HepG2 (cell line): ENCODE measurements at regions not wholly inside any gene's neighbourhood (a gene's known extent, or its start where the extent isn't known, plus 50 kb on each side); places are given as distances from the start of the nearest gene placed in this dataset.

Experiments
- ATAC-seq: fragments of 200-7000 bp; cut with Tn5 transposase; 3 replicates; pipeline ENCODE4 v1.9.1; 2020; ENCODE audit warnings: mild to moderate bottlenecking, moderate library complexity
- BruUV-seq: library from RNA; stranded (reverse); fragments of 400-500 nt; replicated peaks from 2 replicates; lab custom pipeline; 2021; lab: Mats Ljungman, UMichigan
- CTCF ChIA-PET: fragments of 300-600 bp; formaldehyde crosslinking; extraction: SDS; loops from one replicate; lab custom pipeline; 2021; ENCODE audit warnings: low total read pairs, inconsistent platforms, low intra/inter-chr PET ratio; lab: Yijun Ruan, JAX
- POLR2A ChIA-PET: fragments of 350-600 bp; sonication (Branson Sonifier 250); formaldehyde crosslinking; loops from one replicate; lab custom pipeline; 2020; ENCODE audit warnings: antibody characterized with exemption, inconsistent platforms; lab: Yijun Ruan, JAX
- DNase-seq: peaks from one replicate; pipeline ENCODE4 v3.0.0-alpha.2; 2015; ENCODE audit warnings: low spot score
- FAIRE-seq: peaks from 3 replicates; lab custom pipeline; 2011; peaks lifted over from hg19 to GRCh38; lab: Jason Lieb, UNC
- H2AFZ ChIP-seq: one replicate; pipeline ENCODE4 v1.6.1; 2011; ENCODE audit warnings: low read length, inconsistent platforms
- H3K27ac ChIP-seq: fragments of 300-600 bp; 3 replicates; pipeline ENCODE4 v1.8.0; 2011; ENCODE audit warnings: mixed run types, mild to moderate bottlenecking, mixed read lengths, low read length, inconsistent platforms; ENCODE audit not compliant: insufficient read depth; ENCODE audit errors: extremely low read length
- H3K27me3 ChIP-seq, 2 experiments: fragments of 200-600 bp in 1 of 2; 2 replicates in 1 of 2; 3 replicates in 1 of 2; pipeline versions ENCODE4 v1.6.0 to v1.8.0; 2011; ENCODE audit warnings: low read length in 2 of 2, mild to moderate bottlenecking in 2 of 2, moderate library complexity in 2 of 2, inconsistent platforms in 1 of 2; ENCODE audit not compliant: insufficient read depth in 2 of 2, control insufficient read depth in 1 of 2
- H3K36me3 ChIP-seq, 2 experiments: fragments of 200-600 bp in 1 of 2; replicated peaks in 1 of 2; 2 replicates in 1 of 2; 3 replicates in 1 of 2; pipeline versions ENCODE4 v1.5.1 to v1.8.0; 2011; ENCODE audit warnings: low read length in 2 of 2, inconsistent platforms in 1 of 2; ENCODE audit not compliant: insufficient read depth in 2 of 2, control insufficient read depth in 1 of 2
- H3K4me1 ChIP-seq: 2 replicates; pipeline ENCODE4 v1.5.1; 2012; ENCODE audit warnings: low read length, inconsistent platforms; ENCODE audit not compliant: insufficient read depth
- H3K4me2 ChIP-seq: 2 replicates; pipeline ENCODE4 v1.6.0; 2011; ENCODE audit warnings: low read depth, low read length, inconsistent platforms
- H3K4me3 ChIP-seq, 3 experiments: fragments of 200-600 bp in 1 of 3; sonication (generic), shearing (Covaris generic) in 1 of 3; replicated peaks in 1 of 3; 2 replicates each; pipeline ENCODE4 v1.5.1; 2011 to 2016; ENCODE audit warnings: low read length in 3 of 3, inconsistent platforms in 2 of 3, low read depth in 2 of 3, mild to moderate bottlenecking in 2 of 3, control low read depth in 1 of 3, mixed read lengths in 1 of 3; ENCODE audit not compliant: insufficient read depth in 1 of 3
- H3K79me2 ChIP-seq: one replicate; pipeline ENCODE4 v1.6.1; 2011; ENCODE audit warnings: low read length, inconsistent platforms; ENCODE audit not compliant: insufficient read depth
- H3K9ac ChIP-seq: 2 replicates; pipeline ENCODE4 v1.6.0; 2011; ENCODE audit warnings: mild to moderate bottlenecking, low read depth, low read length, inconsistent platforms; ENCODE audit not compliant: insufficient read depth
- H3K9me3 ChIP-seq: 2 replicates; pipeline ENCODE4 v1.5.1; 2012; ENCODE audit warnings: mild to moderate bottlenecking, low read length
- H4K20me1 ChIP-seq: 2 replicates; pipeline ENCODE4 v1.6.0; 2011; ENCODE audit warnings: inconsistent platforms, mild to moderate bottlenecking, low read length, moderate library complexity; ENCODE audit not compliant: insufficient read depth
- DPF2 ChIP-seq: sonication (generic); formaldehyde crosslinking; IDR thresholded peaks from 2 replicates; pipeline ENCODE4 v1.4.0; 2020; ENCODE audit warnings: mild to moderate bottlenecking, low read depth, missing genetic modification reagents, borderline replicate concordance
- MEIS1 ChIP-seq: sonication (generic); formaldehyde crosslinking; IDR thresholded peaks from 2 replicates; pipeline ENCODE4 v1.9.0; 2021; ENCODE audit warnings: mild to moderate bottlenecking, missing genetic modification reagents, moderate library complexity, borderline replicate concordance
- NFE2L2 ChIP-seq: fragments of 150-350 bp; IDR thresholded peaks from 2 replicates; pipeline ENCODE4 v1.6.1; 2014; ENCODE audit warnings: low read length
- NR2C2 ChIP-seq: sonication (generic); formaldehyde crosslinking; IDR thresholded peaks from 2 replicates; pipeline ENCODE4 v1.4.0; 2020; ENCODE audit warnings: missing genetic modification reagents, mild to moderate bottlenecking, moderate library complexity, borderline replicate concordance
- ZBTB8A ChIP-seq: sonication (generic); formaldehyde crosslinking; IDR thresholded peaks from 2 replicates; pipeline ENCODE4 v1.4.0; 2020; ENCODE audit warnings: mild to moderate bottlenecking, low read depth, missing genetic modification reagents, borderline replicate concordance
- ZNF607 ChIP-seq: sonication (generic); formaldehyde crosslinking; IDR thresholded peaks from 2 replicates; pipeline ENCODE4 v1.5.1; 2020; ENCODE audit warnings: missing genetic modification reagents, mild to moderate bottlenecking, borderline replicate concordance
- WGBS: methylation state at CpG from one replicate; pipeline ENCODE4 v1.1.6; 2017; ENCODE audit warnings: low lambda C conversion rate; 5-methylcytosine and 5-hydroxymethylcytosine counted together
- in situ Hi-C: cut with HindIII; loops from 2 replicates; pipeline ENCODE4 v1.10.0; 2017; ENCODE audit warnings: low pct_unique_long_range_greater_than_20kb; ENCODE audit not compliant: extremely low pct_ligation_motif_present
- intact Hi-C: fragments of 100-400 bp; cut with micrococcal nuclease; formaldehyde crosslinking; loops from one replicate; pipeline ENCODE4 v1.10.0; 2022; ENCODE audit not compliant: unreplicated experiment
- TF ChIP-seq, protein P1 (sequence below): sonication (generic); formaldehyde crosslinking; IDR thresholded peaks from 2 replicates; pipeline ENCODE4 v1.8.0; 2022; ENCODE audit warnings: mild to moderate bottlenecking, missing genetic modification reagents, borderline replicate concordance

- TF ChIP-seq MEIS1: no peak
These were observed 164.8 kb downstream of the AACS start (continued) for GRCh38 chr12:125229878-125230530.

DNA sequence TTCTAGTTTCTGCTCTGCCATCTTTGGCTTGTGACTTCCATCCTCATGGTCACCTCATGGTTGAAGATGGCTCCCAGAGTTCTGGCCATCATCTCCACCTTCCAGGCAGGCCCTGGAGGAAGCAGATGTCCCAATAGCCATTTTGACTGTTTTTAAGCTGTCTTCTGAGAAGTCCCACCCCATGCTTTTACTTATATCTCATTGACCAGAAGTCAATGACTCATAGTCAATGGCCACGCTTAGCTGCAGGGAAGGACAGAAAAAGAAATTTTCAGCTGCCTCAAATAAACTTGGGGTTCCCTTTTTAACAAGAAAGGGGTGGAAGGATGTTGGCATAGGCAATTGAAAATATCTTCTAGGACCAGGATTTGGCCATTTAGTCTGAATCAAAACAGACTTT lies 168.1 kb downstream of the AACS start:
- Histone ChIP-seq H2AFZ (no peak overlapping the region), H3K27me3 (peaks cover 3 to 16% of the 10 kb centered on the region in 2 experiments; a peak in 3 of 5 replicates), H3K36me3 (no peaks in the 10 kb centered on the region), H3K4me3 (no peak overlapping the region), H3K4me1 (no peaks in the 10 kb centered on the region), H3K9me3 (no peaks in the 10 kb centered on the region), H4K20me1 (no peaks in the 10 kb centered on the region; the same call in 1 of the 2 replicates), H3K9ac (no peak overlapping the region), H3K4me2 (no peak overlapping the region), H3K27ac (no peak overlapping the region), H3K79me2 (no peaks in the 10 kb centered on the region)
- TF ChIP-seq NFE2L2: no peak
- TF ChIP-seq ZBTB8A (CRISPR knock-in tag): no peak
- no peak for TF ChIP-seq NR2C2
- no peak for TF ChIP-seq DPF2 (CRISPR knock-in tag)
- TF ChIP-seq, protein P1, sequence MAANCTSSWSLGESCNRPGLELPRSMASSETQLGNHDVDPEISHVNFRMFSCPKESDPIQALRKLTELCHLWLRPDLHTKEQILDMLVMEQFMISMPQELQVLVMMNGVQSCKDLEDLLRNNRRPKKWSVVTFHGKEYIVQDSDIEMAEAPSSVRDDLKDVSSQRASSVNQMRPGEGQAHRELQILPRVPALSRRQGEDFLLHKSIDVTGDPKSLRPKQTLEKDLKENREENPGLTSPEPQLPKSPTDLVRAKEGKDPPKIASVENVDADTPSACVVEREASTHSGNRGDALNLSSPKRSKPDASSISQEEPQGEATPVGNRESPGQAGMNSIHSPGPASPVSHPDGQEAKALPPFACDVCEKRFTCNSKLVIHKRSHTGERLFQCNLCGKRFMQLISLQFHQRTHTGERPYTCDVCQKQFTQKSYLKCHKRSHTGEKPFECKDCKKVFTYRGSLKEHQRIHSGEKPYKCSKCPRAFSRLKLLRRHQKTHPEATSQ (CRISPR knock-in tag): no peak
- no peak for TF ChIP-seq ZNF607 (CRISPR knock-in tag)
- 0% methylated on average over 1 of the region's 1 CpG for WGBS
- no peak for DNase-seq
- no peak for FAIRE-seq
- in situ Hi-C loops (no loop called here), intact Hi-C loops (no loop called here)
- BruUV-seq: no TSS peak
- ATAC-seq: no peak
- ChIA-PET CTCF (no interaction called here), POLR2A (no interaction called here)
